Stimulated activated CD4-positive, alpha-beta T cell treated with anti-CD3 and anti-CD28 coated beads, Interleukin-4, amount 100 ng/mL, for 1 hour (primary cell): ENCODE measurements at regions not wholly inside any gene's neighbourhood (a gene's known extent, or its start where the extent isn't known, plus 50 kb on each side); places are given as distances from the start of the nearest gene placed in this dataset.

Source experiments
- DNase-seq: peaks from one replicate; pipeline ENCODE4 v3.0.0-alpha.2; 2020

DNA sequence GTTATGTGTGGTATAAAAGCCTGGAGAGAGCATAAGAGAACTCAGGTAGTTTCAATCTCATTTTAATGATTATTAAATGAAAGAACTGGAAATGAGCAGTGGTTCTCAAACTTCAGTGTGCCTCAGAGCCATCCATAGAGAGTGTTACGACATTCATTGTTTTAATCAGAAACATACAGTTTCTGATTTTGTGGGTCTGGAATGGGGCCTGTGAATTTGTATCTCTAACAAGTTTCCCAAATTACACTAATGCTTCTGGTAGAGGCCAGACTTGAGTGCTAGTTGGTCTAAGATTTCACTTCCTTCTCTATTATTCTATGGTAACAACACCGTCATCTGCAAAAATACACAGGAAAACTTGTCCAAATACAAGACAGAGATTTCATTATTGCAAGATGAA lies 292.0 kb upstream of the NECTIN3 start:
- DNase-seq = no peak

DNA sequence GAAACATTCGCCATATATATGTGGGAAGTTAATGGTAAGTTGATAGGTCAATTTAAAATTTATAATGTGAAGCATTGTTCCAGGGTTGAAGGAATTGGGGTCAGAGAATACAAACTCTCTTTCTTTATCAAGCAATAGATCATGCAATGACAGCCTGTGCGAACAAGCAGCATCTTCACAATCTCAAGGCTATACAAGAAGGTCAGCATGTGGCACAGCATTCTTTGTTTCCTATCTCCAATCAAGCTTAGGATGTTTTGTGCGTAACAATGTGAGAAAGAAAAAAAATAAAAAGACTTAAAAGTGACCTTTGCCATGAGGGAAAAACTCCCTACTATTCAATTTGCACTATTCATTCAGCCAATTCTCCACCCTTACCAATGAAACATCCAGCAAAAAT lies 288.1 kb upstream of the NECTIN3 start:
- DNase-seq = no peak

DNA sequence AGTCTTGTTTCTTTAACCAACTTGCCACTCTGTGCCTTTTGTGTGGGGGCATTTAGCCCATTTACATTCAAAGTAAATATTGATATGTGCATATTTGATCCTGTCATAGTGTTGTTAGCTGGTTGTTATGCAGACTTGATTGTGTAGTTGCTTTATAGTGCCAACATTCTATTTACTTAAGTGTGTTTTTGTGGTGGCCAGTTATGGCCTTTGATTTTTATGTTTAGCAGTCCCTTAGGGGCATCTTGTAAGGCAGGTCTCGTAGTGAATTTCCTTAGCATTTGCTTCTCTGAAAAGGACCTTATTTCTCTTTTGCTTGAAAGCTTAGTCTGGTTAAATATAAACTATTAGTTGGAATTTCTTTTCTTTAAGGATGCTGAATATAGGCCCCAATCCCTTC lies 282.8 kb upstream of the NECTIN3 start:
- DNase-seq = no peak

DNA sequence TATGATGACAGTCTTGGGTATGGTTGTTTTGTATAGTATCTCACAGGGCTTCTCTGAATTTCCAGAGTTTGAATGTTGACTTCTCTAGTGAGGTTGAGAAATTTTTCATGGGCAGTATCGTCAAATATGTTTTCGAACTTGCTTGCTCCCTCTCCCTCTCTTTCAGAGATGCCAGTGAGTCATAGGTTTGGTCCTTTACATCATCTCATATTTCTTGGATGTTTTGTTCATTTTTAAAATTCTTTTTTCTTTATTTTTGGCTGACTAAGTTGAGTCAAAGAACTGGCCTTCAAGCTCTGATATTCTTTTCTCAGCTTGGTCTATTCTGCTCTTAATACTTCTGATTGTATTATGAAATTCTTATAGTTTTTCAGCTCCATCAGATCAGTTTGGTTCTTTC lies 282.3 kb upstream of the NECTIN3 start:
- DNase-seq = no peak

DNA sequence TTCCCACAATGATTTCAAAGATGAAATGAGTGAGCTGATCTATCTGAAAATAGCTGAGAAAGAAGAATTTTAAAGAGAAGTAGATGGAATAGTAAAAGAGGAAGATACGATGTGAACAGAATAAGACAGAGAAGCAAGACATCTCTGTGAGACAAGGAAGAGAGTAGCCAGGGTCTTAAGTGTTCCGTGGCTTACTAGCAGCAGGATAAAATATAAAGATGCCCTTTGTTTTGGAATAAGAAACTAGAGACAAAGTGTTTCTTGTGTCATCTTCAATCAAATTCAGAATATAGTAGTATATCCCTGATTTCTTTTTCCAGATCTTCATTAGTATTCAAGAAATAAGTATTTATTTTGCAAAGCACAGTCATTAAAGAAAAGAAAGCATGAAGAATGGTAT lies 281.0 kb upstream of the NECTIN3 start:
- no peak for DNase-seq

DNA sequence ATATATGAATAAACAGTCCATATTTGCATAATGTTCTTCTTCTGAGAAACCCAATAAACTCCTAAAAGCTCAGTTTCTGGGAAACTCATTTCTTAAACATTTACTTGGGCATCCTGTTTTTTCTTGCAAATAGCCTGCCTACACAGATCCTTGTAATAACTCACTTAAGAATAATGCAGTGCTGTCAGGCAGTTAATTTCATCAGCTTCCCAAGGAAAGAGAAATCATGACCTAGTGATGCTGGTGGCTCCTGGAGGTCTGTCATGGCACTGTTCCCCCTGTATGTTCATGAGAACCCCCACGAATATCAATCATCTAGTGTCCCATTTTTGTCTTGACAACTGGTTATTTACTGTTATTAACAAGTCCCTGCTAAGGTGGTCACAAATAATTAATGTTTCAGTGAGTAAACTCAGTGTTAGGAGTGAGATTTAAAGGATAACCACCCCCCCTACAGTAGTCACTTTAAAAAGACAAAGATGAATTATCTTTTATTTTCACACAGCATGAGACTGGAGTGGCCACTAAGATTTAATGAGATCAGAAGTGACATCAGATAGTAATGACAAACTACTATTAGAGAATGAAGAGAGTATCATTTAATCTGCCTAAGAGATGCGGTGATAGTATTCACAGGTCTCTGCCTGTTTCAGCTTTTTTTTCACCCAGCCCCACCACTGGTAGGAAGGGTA lies 279.5 kb upstream of the NECTIN3 start:
- DNase-seq = no peak

DNA sequence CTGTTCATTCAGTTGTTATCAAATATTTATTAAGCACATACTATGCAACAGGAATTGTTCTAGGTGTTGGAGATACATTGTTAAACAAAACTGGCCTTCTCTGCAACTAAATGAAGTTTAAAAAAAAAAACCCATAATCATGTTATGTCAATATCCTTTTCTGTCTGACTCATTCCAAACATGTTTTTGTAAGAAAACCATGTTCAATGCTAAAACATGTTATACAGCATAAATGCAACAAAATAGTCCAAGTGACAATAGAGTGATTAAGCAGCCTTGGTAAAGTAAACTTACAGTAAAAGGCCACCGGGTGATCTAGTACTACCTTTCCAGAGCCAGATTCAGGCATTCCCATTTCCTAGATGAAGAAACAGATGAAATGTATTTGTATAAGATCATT lies 278.0 kb upstream of the NECTIN3 start:
- no peak for DNase-seq

DNA sequence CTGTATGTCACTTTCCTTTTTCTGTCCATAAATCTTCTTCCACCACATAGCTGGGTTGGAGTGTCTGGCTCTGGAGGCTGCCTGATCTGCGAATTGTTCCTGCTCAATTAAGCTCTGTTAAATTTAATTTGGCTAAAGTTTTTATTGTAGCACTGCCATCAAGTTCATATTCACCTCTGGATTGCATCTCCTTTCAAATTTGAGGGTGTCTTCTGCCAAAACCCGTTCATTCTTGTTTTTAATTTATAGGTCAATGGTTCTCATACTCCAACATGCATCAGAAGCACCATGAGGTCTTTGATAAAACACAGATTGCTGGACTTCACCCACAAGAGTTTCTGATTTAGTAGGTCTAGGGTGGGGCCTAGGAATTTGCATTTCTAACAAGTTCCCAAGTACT lies 276.5 kb upstream of the NECTIN3 start:
- DNase-seq = no peak

DNA sequence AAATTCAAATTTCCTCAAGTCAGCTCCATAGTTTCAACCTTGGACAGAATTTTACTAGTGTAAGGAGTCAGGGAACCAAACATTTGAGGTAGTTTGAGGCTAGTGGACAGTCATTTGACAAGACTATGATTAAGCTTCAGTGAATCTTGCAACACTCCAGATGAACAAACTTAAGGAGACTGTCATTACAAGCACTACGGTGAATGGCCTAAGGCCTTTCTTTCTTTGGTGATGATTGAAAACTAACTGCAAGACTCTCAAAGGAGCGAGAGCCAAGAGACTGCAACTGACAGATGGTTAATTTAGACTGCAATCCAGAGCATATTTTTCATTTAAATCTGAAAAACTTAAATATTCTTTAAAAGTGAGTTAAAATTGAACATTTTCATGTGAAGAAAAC lies 272.3 kb upstream of the NECTIN3 start:
- DNase-seq = no peak

DNA sequence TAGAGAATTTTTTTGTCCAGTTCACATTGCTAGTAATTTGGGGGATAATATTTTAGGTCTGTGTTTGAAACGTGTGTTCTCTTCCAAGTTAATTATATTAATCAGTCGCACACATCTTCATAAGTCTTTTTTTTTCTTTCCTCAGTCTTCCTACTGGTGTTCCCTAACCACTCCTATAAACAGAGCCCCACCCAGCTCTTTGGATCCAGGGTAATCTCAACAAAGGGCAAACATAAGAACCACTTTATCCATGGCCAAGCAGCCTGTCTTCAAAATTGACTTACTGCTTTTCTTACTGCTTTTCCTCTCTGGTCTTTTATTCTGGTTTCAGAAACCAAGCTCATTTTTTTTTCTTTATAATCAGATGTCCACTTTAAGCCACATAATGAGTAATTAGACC lies 266.8 kb upstream of the NECTIN3 start:
- DNase-seq = no peak

DNA sequence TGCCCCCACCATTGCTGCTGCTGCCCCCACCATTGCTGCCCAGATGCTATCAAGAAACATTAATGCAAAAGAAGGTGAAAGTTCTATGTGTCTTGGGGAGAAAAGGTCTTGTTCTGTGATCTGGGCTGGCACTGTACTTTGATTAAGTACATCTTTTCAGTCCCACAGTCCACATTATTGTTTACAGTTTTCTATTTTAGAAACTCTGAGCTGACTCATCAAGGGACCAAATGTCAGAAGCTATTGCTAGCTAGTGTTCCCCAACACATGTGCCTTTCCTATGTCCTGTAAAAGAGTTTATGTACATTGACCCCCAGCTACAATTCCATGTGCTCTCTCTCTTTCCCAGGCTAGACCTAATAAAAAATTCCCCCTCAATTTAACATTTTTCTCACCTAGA lies 264.7 kb upstream of the NECTIN3 start:
- DNase-seq = no peak

DNA sequence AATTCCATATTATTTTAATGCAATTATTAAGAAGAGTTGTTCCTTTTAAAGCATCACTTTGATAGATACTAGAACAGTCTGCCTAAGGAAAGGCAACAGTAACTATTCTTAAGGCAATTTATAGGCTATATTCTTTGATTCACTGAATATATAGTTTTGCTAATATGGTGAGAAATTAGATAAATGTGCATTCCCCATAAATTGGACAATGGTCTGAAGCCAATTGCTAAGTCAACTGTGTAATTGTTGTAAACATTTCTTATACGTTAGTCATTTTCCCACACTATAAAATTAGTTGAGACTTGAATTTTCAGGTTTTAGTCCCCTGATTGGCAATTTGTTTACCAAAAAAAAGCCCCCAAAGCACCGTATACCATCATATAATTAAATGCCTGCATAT lies 263.0 kb upstream of the NECTIN3 start:
- no peak for DNase-seq

DNA sequence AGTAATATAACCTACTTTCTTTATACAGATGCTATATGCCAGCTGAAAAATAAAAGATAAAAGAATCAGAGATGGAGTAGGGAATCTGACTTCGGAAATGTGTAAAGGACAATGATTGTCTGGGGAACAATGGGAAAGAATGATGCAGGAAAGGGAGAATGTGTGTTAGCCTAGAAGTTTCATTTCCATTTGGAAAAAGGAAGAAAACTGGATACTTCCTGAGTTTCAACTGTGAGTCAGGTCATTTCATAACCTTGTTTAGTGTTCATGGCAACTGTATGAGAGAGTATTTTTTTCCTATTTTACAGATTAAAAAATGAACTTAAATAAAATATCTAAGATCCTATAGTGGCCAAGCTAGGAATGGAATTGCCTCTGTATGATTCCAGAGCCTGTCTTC lies 261.3 kb upstream of the NECTIN3 start:
- no peak for DNase-seq

DNA sequence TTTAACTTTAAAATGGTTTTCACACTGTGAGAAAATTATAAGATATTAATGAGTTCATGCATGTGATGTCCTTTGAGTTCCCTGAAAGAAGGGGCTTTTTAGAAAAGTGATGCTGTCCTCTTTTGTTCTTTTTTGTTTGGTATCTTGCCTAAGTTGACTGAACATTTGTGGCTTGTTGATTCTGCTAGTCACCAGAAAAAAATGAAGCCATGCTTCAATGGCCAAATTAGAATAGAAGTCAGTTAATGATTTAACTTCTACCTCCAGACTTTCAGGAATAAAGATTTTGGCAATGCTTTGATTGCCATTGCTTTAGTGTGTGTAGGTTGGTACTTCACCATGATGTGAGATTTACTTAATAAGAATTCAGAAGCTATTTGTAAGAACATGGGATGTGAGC lies 260.6 kb upstream of the NECTIN3 start:
- DNase-seq = no peak

DNA sequence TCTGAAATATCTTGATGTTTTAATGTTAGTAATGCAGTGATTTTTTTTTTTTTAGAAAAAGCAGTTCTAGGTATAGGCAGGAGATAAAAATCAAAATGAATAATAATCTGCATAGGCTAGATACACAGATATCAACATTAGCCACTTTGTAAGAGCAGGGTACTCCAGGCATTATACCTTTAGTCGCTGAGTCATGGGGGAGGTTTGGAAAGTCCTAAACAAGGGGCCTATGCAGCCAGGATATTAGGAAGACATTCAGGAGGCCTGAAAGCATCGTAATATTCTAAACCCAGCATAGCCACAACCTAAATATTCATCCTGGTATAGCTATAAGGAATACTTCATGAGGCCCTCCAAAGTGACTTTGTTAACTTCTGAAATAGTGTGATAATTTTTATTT lies 258.1 kb upstream of the NECTIN3 start:
- DNase-seq = no peak

DNA sequence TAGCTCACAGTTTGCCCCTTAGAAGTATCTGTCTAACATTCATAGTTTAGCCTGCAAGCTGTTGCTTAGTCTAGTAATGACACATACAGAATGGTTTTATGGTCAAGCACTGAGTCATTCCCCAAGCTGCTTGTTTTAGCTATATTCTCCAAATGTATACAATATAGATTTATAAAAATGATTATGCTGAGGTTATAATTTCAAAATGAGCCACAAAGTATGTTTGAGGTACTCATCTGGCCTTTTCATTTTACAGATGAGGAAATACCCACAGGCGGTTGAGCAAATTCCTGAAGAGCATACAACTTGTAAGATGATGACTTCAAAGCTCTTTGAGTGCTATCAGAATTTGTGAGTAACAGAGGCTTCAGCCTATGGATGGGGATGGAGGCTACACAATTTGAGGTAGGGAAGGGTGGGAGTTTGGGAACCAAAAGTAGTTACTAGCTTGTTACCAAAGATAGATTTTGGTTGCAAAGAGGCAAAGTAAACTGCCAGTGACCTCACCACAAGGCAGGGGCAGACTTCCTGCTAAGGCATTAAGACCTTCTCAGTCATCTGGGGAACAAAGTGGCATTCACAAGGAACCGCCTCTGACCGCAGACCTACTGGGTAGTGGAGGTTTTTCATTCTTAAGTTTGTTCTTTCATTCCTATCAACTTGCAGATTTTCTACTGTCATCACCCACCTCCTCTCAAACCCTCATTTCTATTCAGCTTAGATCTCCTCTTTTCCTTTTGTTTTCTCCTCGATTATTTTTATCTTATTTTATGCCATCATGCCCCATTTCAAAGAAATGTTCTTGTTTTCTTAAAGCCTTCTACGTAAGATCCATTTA lies 257.2 kb upstream of the NECTIN3 start:
- DNase-seq = no peak

DNA sequence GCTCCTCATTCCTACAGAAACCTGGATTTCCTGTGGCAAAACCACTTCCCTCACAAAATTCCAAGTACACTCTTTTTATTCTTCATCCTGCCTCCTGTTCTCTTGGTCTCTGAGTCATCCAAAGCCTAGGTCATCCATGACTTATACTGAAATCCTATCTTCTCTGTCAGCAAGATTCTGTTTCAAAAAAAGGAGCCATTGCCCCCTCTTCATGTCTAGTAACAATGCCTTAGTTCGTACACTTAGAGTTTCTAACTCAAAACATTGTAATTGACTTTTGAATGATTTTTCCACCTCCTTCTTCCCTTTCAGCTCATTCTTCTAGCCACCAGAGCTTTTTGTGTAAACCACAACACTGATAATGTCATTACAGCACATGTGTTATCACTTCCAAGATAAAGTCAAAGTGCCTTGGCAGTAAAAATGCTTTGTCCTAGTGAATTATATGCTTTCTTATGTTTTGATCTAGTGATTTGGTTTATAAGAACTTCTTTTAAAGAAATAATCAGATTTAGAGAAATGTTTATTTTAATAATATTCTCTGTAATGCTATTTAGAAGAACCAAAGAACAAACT lies 256.5 kb upstream of the NECTIN3 start:
- DNase-seq = no peak

DNA sequence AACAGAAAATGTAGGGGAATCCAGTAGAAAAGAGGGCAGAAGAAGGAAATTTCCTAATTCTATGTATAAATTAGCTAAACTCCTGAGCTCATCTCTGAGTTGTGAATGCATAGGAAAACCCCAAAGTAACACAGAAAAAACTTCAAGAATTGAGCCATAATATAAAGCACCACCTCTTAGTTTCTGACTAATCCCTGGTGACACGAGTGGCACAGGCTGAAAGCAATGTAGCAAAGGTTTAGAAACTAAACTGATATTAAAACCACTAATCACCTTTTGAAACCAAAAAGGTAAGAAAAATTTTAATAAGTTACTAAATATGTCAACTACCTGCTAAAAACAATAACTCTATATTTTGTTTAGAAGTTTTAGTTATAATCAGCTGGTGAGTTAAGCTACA lies 255.6 kb upstream of the NECTIN3 start:
- no peak for DNase-seq

DNA sequence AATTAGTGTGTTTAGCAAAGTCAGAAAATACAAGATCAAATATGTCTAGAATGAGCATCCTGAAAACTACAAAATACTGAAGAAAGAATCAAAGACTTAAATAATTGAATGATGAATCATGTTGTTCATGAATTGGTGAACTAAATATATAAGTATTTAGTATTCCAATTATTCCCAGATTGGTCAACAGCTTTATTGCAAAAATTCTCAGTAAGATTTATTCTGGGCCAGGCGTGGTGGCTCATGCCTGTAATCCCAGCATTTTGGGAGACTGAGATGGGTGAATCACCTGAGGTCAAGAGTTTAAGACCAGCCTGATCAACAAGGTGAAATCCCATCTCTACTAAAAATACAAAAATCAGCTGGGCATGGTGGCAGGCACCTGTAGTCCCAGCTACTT lies 250.0 kb upstream of the NECTIN3 start:
- DNase-seq = no peak

DNA sequence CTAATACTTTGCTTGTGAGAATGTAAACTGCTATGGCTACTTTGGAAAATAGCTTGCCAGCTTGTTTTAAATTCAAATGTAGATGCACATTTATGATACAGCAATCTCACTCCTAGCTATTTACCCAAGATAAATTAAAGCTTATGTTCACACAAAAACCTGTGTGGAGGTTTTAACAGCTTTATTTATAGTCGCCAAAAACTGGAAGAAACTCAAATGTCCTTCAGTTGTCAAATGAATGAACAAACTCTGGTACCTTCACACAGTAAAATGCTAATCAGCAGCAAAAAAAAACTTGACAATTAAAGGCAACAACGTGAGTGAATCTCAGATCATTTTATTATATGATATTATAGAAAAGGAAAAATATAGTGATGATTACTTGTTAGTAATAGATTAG lies 248.6 kb upstream of the NECTIN3 start:
- DNase-seq = no peak

DNA sequence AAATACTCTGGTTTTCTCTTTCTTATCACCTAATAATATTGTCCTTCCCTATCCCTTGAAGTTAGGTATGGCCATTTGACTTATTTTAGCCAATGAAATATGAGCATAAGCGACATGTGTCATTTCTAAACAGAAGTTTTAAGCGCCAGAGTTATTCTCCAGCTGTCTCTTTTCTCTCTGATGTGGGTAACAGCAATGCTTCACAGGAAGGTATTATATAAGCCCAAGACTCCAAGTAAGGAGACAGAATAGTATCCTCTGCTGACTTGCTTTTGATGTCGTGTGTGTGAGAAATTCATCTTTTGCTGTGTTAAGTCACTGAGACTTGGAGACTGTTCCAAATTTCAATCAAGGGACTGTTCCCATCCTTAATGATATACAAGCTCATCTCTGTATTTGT lies 224.6 kb upstream of the NECTIN3 start:
- no peak for DNase-seq

DNA sequence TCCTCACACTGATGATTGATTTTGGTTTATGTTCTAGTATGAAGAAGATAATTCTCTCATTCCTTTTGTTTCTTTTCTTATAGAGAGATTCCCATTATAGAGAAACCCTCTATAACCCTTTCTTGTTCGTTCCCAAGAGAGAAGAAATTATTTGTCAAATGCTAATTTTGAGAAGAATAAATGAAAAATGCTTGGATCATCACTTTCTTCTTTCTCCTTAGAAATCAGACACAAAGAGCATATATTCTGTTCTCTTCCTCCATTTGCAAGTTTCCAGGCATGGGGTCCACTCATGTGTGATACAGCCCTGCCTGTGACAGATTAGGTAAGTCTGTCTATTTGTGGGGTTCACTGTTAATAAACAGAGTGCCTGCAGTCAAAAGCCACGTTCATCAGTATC lies 222.6 kb upstream of the NECTIN3 start:
- DNase-seq = no peak

DNA sequence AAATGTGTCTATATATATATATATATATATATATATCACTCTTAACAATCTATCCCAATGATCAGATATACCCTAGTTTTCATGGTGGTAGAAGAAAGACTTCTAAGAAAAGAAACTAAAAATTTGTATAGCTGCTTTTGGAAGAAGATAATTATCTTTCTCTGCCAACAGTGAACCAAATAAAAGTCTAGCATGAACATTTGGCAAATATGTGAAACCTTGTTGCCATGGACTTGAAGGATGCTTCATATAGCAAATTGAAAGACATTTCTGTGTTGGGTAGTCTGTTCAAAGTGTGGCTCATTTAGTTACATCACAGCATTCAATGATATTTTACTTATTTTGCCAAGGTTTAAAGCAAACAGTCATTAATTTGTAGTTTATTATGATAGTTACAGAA lies 219.9 kb upstream of the NECTIN3 start:
- no peak for DNase-seq

DNA sequence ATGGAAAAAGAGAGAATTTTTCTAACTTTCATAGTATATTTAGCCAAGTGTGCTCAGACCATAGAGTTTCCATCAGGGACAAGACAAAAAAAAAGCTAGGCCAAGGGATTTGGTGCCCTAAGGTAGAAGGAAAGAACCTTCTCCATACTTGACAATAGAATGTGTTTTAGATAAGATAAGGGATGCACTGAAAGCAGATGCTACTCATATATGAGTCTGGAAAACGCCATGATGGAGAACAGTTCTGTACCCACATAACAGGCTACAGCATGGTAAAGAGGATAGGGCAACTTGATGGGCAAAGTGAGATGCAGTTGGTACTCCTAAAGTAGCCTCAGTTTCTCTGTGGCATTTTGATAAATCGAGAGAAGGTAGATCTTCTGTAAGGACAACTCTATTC lies 216.4 kb upstream of the NECTIN3 start:
- no peak for DNase-seq

DNA sequence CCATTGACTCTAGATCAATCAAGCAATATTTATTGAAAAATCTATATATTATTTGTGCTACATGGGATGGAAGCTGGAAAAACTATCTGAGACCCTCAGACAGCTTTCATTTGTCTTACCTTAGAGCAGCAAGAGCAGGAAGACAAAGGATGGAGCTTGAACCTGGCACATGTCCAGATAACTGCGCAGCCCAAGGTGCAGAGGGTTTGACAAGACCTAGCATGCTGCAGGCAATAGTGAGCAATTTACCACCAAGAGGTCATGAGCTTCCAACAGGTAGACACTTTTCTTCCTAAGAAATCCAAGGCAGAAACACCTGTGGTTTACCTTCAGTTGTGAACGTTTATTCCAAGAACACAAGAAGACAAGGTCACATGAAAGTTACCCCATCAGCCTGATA lies 214.7 kb upstream of the NECTIN3 start:
- no peak for DNase-seq
